GM21528 (cell line): ENCODE measurements at regions not wholly inside any gene's neighbourhood (a gene's known extent, or its start where the extent isn't known, plus 50 kb on each side); places are given as distances from the start of the nearest gene placed in this dataset.

Experiments
- ATAC-seq: cut with Tn5 transposase; IDR thresholded peaks from one replicate; pipeline ENCODE4 v1.9.1; 2021; ENCODE audit warnings: mild to moderate bottlenecking, moderate library complexity; ENCODE audit not compliant: unreplicated experiment, low FRiP score

GRCh38 chr13:44267203-44267602 is 106.4 kb upstream of the SERP2 start:
- no peak for ATAC-seq

GRCh38 chr13:44267980-44268379 is 105.6 kb upstream of the SERP2 start:
- no peak for ATAC-seq

GRCh38 chr13:44268980-44269379 is 104.6 kb upstream of the SERP2 start:
- ATAC-seq, result no peak

- ATAC-seq, result no peak
Observed at GRCh38 chr13:44270150-44270549, 103.5 kb upstream of the SERP2 start.

GRCh38 chr13:44271031-44271455 is 102.6 kb upstream of the SERP2 start:
- ATAC-seq, result no peak

GRCh38 chr13:44271473-44271872 is 102.2 kb upstream of the SERP2 start:
- ATAC-seq, result no peak

GRCh38 chr13:44271915-44272341 is 101.7 kb upstream of the SERP2 start:
- ATAC-seq, result no peak

- ATAC-seq, result no peak
Observed at GRCh38 chr13:44272692-44273091, 100.9 kb upstream of the SERP2 start.

- ATAC-seq, result no peak
Observed at GRCh38 chr13:44273216-44273615, 100.4 kb upstream of the SERP2 start.

GRCh38 chr13:44273991-44274770 is 99.4 kb upstream of the SERP2 start:
- peak; percentile 87 for ATAC-seq

GRCh38 chr13:44274771-44275205 is 98.8 kb upstream of the SERP2 start:
- no peak for ATAC-seq

- ATAC-seq, result no peak
Observed at GRCh38 chr13:44275381-44275780, 98.2 kb upstream of the SERP2 start.

GRCh38 chr13:44276061-44276460 is 97.6 kb upstream of the SERP2 start:
- ATAC-seq, result no peak

GRCh38 chr13:44277459-44277858 is 96.2 kb upstream of the SERP2 start:
- no peak for ATAC-seq

- no peak for ATAC-seq
Observed at GRCh38 chr13:44278166-44278565, 95.5 kb upstream of the SERP2 start.

GRCh38 chr13:44280456-44280855 is 93.2 kb upstream of the SERP2 start:
- ATAC-seq, result no peak

GRCh38 chr13:44281252-44282000 is 92.2 kb upstream of the SERP2 start:
- ATAC-seq, result no peak

GRCh38 chr13:44283600-44283999 is 90.0 kb upstream of the SERP2 start:
- no peak for ATAC-seq

- no peak for ATAC-seq
Observed at GRCh38 chr13:44287958-44288357, 85.7 kb upstream of the SERP2 start.

- ATAC-seq, result no peak
Observed at GRCh38 chr13:44292545-44292944, 81.1 kb upstream of the SERP2 start.

- no peak for ATAC-seq
Observed at GRCh38 chr13:44293374-44293773, 80.2 kb upstream of the SERP2 start.
